ENCODE measurements at regions not wholly inside any gene's neighbourhood (a gene's known extent, or its start where the extent isn't known, plus 50 kb on each side); places are given as distances from the start of the nearest gene placed in this dataset.

DNA sequence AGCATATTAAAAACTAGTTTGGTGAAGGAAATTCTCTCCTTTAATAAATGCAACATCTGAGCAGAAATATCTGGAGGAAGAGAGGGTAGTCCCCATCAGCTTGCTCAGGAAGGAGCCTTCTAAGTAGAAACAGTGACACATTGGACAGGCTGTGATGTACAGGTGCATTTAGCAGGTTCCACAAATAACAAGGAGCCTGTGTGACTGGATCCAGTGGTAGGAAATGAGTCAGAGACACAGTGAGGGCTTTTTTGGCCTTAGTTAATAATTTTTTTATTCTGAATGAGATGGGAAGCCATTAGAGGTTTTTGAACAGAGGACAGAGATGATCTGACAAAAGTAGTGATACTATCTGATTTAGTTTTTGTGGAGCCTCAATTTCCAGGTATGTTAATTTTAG lies 738.9 kb upstream of the PTBP2 start:
- Mint-ChIP-seq H3K27ac (no peak overlapping the region), H3K9me3 (no peaks in the 10 kb centered on the region), H3K4me3 (no peak overlapping the region), H3K4me1 (no peaks in the 10 kb centered on the region), H3K27me3 (no peaks in the 10 kb centered on the region)
- no peak for DNase-seq
- ATAC-seq, result no peak

DNA sequence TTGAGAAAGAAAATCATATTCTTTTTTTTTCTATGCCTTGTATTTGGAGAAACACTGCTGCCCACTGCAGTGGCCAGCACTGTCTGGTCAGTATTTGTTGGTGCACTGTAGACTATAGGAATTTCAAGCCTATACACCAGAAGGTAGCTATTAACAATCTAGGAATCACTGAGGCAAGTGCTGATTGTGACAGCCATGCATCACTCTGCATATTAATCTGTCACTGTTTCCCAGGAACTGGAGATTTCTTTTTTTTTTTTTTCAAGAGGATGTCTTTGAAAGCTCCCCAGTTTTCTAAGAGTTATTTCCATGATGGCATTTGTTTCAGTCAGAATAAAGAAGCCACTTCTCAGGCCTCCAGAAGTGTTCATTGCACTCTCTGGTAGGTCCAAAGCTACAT lies 737.8 kb upstream of the PTBP2 start:
- H3K27ac Mint-ChIP-seq, result no peak overlapping the region
- H3K4me3 Mint-ChIP-seq, result no peak overlapping the region
- H3K4me1 Mint-ChIP-seq, result no peaks in the 10 kb centered on the region
- DNase-seq (no peak), ATAC-seq (no peak)
- H3K9me3 Mint-ChIP-seq, result no peaks in the 10 kb centered on the region
- no peaks in the 10 kb centered on the region for H3K27me3 Mint-ChIP-seq

DNA sequence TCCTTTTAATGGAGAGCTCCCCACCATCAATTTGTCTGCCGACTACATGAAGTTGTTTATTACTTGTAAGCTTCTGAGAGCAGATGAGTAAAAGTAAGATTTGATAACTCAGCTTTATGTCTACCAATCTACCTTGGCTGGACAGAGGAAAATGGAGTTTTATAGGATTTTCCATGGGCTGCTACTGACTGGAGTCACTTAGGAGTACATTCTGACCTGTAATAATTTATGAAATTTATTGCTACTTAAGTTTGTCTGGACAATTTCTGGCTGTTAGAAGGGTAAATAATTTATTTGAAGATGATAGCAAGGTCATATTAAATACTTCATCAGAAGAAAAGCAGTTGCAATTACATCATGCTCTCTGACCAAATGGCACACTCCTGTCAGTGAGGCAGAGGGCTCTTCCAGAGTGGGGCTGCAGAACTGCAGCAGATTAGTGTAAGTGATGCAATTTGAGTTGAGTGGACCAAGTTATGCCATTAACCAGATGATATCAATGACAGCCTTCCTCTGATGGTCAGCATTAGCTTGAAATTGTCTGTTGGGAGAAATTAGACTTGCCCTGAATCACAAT lies 736.7 kb upstream of the PTBP2 start:
- ATAC-seq (no peak), DNase-seq (no peak)
- Mint-ChIP-seq H3K9me3 (no peaks in the 10 kb centered on the region), H3K4me3 (no peak overlapping the region), H3K27ac (no peak overlapping the region), H3K4me1 (no peaks in the 10 kb centered on the region), H3K27me3 (no peaks in the 10 kb centered on the region)

DNA sequence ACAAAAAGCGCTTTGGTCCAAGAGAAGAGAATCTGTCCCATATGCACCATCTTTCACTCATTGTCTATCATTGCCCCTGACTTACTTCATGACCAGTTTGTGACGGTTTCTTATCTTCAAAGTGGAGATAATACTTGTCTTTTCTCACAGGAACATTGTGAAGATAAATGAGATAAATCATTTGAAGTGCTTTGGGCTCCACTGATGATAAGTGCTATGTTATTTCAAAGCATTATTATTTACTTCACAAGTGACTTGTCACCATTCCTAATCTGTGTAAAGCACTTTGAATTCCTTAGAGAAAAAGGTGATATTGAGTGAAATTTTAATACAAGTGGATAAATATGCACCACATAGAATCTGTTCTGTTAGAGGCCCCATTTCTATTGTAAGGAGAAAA lies 731.6 kb upstream of the PTBP2 start:
- ATAC-seq, result no peak
- no peak overlapping the region for H3K27ac Mint-ChIP-seq
- no peak overlapping the region for H3K4me3 Mint-ChIP-seq

DNA sequence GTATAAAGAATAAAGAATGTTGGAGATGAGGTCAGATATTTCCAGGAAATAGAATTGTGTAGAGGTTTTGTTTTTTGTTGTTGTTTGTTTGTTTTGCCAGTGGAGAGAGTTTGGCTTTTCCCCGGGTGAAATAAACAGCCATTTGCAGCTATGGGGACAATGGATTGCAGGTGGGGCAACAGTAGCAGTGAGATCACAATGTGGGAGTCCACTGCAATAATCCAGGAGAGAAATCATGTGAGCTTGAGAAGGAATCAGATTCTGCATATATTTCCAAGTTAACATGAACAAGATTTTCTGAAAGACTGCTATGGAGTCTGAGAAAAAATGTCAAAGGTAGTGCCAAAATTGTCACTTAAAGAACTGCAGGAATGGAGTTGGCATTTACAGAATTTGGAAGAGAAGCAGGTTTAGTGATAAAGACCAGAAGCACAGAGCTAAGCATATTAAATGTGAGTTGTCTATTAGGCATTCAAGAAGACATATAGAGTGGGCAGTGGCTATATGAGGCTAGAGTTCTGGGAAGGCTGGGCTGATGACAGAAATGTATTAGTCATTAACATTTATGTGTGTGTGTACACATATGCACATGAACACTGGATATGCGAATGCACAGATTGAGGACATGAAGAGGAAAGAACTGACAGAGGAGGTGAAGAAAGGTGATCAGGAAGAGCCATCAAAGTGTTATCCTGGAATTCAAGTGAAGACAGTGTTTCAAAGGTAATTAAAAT lies 729.6 kb upstream of the PTBP2 start:
- H3K9me3 Mint-ChIP-seq, result peaks cover 4 to 7% of the 10 kb centered on the region in 2 donors
- H3K27ac Mint-ChIP-seq, result no peak overlapping the region
- DNase-seq, result no peak
- H3K4me1 Mint-ChIP-seq, result no peaks in the 10 kb centered on the region
- H3K27me3 Mint-ChIP-seq, result no peaks in the 10 kb centered on the region
- ATAC-seq, result no peak
- no peak overlapping the region for H3K4me3 Mint-ChIP-seq

More for the DNA sequence above, 731.6 kb upstream of the PTBP2 start:
- Mint-ChIP-seq H3K9me3 (peaks cover 1 to 4% of the 10 kb centered on the region in 2 donors), H3K27me3 (no peaks in the 10 kb centered on the region), H3K4me1 (no peaks in the 10 kb centered on the region)
- DNase-seq, result no peak

DNA sequence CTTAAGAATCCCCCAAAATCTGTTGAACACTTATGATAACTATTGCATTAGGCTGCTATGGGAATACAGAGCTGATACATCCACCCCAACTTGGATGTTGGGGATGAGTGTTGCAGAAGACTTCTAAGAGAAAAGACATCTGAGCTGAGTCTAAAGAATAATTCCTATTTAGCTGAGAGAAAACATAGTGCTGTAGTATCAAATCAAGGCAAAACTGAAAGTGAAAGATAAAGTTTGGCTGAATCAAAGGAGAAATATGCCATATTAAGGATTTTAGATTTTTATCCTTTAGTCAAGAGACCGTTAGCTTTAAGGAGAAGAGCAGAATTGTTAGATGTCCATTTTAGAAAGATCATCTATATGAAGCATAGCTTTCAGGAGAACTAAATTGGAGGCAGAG lies 726.9 kb upstream of the PTBP2 start:
- peaks cover 4 to 7% of the 10 kb centered on the region in 2 donors for H3K9me3 Mint-ChIP-seq
- DNase-seq (no peak), ATAC-seq (no peak)
- peak overlapping the region in 1 of 2 donors; percentile 62 for H3K27ac Mint-ChIP-seq
- H3K27me3 Mint-ChIP-seq, result no peaks in the 10 kb centered on the region
- H3K4me3 Mint-ChIP-seq, result no peak overlapping the region
- H3K4me1 Mint-ChIP-seq, result no peaks in the 10 kb centered on the region

DNA sequence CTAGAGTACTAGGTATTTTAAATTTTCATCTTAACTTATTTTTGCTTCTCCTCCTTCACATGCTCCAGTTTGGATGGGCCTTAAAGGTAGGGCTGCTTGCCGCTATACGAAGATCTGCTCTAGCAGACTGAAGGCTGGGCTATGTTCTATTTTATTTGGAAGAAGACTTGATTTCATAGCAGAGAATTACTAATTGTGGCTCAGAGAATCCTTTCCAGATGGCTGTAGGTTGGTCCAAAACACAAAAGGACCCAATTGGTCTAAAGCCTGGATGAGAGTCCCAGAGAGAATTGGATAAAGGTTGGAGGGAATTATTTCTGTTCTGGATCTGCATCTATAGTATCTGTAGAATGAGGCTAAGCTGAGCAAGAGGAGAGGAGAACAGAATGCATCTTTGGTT lies 719.4 kb upstream of the PTBP2 start:
- no peak overlapping the region for H3K27ac Mint-ChIP-seq
- peaks cover 0 to 7% of the 10 kb centered on the region in 2 donors for H3K9me3 Mint-ChIP-seq
- H3K4me3 Mint-ChIP-seq, result no peak overlapping the region
- no peaks in the 10 kb centered on the region for H3K27me3 Mint-ChIP-seq
- H3K4me1 Mint-ChIP-seq, result no peaks in the 10 kb centered on the region
- no peak for DNase-seq
- ATAC-seq, result no peak

DNA sequence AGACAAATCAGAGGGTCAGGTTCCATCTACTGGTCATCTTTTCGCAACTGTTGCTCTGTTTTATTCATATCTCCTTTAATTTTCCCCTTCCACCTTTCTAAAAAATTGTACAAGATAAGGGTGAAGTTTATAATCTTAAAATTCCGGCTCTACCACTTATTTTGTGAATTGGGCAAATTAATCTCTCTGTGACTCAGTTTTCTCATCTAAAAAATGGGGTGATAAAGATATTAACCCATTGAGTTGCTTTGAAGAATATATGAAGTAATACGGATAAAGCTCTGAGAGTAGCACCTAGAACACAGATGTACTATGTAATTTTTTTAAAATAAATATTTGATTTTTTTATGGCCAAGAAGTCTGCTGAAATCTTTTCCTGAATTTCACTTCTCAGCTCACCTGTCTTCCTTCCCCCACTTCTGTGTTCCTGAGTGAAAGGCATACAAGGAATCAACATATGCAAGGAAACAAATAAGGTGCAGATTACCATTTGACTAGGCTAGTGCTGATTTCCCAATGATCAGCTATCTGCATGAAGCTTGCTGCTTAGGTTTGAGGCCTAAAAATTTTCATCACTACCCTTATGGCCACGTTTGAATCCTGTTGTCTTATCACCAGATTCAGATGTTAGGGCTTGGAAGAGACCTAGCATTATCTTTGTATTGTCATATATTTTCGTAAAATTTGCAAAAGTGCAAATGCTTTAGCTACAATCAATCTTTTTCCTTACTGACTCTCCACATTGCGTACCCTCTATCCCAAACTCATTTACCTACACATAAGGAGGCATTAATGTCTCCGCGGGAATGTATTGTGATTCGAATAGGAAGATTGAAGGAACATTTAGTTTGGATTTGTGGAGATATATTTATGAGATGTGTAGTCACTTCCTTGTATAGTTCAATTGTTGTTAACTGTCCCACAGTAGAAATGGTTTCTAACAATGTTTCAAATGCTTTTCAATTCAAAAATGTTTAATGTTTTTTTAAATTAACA lies 718.3 kb upstream of the PTBP2 start:
- Mint-ChIP-seq H3K4me3 (no peak overlapping the region), H3K27me3 (no peaks in the 10 kb centered on the region), H3K4me1 (no peaks in the 10 kb centered on the region), H3K27ac (no peak overlapping the region), H3K9me3 (peaks cover 0 to 7% of the 10 kb centered on the region in 2 donors)
- ATAC-seq, result no peak
- no peak for DNase-seq

DNA sequence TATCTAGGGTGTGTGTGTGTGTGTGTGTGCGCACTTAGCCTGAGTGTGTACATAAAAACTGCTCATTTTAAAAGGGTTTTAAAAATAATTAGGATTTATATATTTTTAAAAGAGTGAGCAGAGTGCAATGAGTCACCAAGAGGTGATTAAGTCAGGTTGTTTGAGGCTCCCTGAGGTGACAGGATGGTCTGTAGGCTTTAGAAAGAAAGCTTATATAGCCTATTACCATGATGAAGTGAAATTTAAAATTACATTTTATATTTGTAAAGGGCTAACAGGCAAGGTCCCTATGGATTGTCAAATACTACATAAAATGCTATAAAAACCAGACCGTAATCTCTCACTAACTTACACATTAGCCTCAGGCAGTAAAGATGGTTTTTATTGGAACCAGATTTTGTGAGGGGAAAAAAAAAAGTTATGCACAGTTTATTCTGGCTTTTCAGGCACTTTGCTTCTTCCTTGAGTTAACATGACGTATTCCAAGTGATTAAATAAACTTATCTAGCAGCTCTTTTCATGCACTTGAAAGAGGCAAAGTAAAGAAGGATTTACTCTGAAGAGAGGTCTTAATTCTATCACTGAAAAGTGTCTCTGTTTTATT lies 711.7 kb upstream of the PTBP2 start:
- no peaks in the 10 kb centered on the region for H3K4me1 Mint-ChIP-seq
- peaks cover under 1 to 4% of the 10 kb centered on the region in 2 donors for H3K9me3 Mint-ChIP-seq
- DNase-seq, result no peak
- H3K4me3 Mint-ChIP-seq, result no peak overlapping the region
- no peak overlapping the region for H3K27ac Mint-ChIP-seq
- H3K27me3 Mint-ChIP-seq, result no peaks in the 10 kb centered on the region
- no peak for ATAC-seq

DNA sequence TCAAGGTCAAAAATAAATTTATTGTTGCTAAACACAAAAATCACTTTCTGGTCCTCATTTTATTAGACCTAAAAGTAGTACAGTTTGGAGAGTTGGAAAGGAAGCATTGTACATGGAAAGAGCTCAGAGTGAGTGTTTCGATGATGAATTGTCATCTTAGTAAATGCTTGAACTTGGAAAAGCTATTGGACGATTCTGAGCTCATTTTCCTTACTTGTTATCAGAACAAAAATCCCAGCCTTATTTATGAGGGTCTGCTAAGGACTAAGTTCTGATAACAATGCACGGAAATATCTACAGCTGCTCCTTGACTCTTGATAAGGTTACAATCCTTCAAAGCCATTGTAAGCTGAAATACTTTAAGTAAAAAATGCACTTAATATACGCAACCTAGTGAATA lies 710.0 kb upstream of the PTBP2 start:
- Mint-ChIP-seq H3K27me3 (no peaks in the 10 kb centered on the region), H3K4me1 (no peaks in the 10 kb centered on the region), H3K4me3 (no peak overlapping the region), H3K9me3 (peaks cover 7 to 10% of the 10 kb centered on the region in 2 donors), H3K27ac (no peak overlapping the region)
- DNase-seq (no peak), ATAC-seq (no peak)

DNA sequence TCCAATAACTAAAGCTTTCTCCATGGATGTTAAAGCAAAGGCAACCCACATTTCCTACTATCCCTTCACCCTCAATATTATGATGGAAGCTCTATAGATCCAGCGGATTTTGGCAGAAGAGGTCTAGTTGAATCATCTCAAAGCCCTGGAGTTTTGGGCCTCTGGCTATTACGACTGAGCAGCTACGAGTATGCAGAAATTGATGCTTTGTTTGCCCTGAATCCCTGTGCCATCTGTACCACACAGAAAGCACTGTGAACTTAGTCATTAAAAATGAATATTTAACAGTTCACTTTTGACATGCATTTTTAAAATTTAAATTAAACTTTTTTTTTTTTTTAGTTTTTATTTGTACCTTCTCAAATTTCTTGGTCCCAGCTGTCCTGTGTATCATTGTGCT lies 705.4 kb upstream of the PTBP2 start:
- Mint-ChIP-seq H3K4me3 (no peak overlapping the region), H3K27me3 (no peaks in the 10 kb centered on the region), H3K9me3 (peaks cover 7 to 10% of the 10 kb centered on the region in 2 donors), H3K4me1 (no peaks in the 10 kb centered on the region), H3K27ac (no peak overlapping the region)
- DNase-seq, result no peak
- no peak for ATAC-seq

DNA sequence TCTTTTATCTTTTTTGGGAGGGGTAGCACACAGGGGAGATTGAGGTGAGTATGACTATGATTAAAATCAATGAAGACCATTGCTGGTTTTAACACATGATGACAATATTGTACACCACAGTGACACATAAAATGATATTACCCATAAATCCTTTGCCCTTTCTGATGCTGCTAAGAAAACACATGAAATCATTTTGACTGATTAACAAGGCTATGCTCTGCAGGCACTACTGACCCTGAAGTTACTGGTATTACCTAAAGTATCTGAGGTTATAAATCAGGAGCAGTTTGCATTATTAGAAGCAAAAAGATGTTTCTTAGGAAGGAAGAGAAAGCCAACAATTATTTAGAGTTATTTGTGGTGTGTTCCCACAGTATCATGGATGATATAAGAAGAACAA lies 701.2 kb upstream of the PTBP2 start:
- Mint-ChIP-seq H3K4me3 (no peak overlapping the region), H3K27ac (no peak overlapping the region), H3K9me3 (peaks cover 1 to 3% of the 10 kb centered on the region in 2 donors), H3K27me3 (no peaks in the 10 kb centered on the region), H3K4me1 (no peaks in the 10 kb centered on the region)
- DNase-seq (no peak), ATAC-seq (no peak)

DNA sequence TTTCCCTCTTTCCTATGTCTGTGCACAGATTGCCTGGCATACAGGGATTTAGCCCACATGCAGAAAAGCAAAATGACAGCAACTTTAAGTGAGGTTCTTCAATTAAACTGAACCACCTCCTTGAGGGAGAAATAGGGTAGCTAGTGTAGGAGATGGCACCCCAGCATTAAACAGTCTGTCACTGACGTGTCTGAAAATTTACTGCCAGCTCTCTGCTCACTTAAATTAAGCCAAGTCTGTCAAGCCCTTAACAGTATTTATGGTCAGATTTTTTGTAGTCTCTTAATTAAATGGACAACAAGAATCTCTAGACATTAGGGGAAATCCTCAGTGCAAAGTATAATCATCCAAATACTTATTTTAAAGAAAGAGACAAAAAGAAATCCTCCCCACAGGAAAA lies 696.5 kb upstream of the PTBP2 start:
- no peaks in the 10 kb centered on the region for H3K27me3 Mint-ChIP-seq
- ATAC-seq, result no peak
- H3K4me1 Mint-ChIP-seq, result no peaks in the 10 kb centered on the region
- no peaks in the 10 kb centered on the region for H3K9me3 Mint-ChIP-seq
- DNase-seq, result no peak
- no peak overlapping the region for H3K27ac Mint-ChIP-seq
- no peak overlapping the region for H3K4me3 Mint-ChIP-seq

DNA sequence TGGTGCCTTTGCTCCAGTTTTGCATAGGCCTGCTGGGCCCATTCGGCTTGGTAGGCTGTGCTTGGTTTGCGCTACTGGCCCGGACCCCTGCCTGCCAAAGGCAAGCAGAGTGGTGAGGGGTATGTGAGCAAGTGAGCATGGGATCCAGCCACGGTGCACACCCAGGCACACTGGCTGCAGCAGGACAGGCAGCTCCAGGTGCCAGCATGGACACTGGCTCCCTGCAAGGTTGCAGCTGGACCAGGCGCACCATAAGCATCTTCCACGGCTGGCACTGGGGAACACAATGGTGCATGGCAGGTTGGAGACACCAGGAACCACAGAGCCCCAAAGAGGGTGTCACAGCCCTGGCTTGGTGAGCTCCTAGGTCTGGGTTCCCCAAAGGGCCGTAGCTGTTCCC lies 693.5 kb upstream of the PTBP2 start:
- H3K27ac Mint-ChIP-seq, result no peak overlapping the region
- no peak overlapping the region for H3K4me3 Mint-ChIP-seq
- H3K4me1 Mint-ChIP-seq, result no peaks in the 10 kb centered on the region
- DNase-seq, result no peak
- peaks cover 0 to 7% of the 10 kb centered on the region in 2 donors for H3K9me3 Mint-ChIP-seq
- no peaks in the 10 kb centered on the region for H3K27me3 Mint-ChIP-seq
- ATAC-seq, result no peak

DNA sequence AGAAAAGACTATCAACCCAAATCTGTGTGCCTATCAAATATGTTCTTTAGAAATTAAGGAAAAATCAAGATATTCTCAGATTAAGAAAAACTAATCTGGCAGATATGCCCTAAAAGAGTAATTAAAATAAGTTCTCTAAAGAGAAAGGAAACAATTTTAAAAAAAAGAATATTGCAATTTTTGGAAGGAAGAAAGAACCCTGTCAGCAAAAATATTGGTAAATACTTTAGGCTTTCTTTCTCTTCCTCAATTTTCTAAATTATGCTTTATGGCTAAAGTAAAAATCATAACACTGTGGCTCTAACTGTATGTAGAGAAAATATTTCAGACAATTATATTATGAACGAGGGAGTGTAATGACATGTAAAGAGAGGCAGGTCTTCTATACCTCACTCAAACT lies 691.3 kb upstream of the PTBP2 start:
- ATAC-seq, result no peak
- Mint-ChIP-seq H3K27ac (no peak overlapping the region), H3K27me3 (no peaks in the 10 kb centered on the region), H3K9me3 (peaks cover 0 to 10% of the 10 kb centered on the region in 2 donors), H3K4me3 (no peak overlapping the region), H3K4me1 (no peaks in the 10 kb centered on the region)
- DNase-seq, result no peak

Data from stimulated activated naive CD8-positive, alpha-beta T cell treated with anti-CD3 and anti-CD28 coated beads, Interleukin-15, amount 100 ng/mL, for 72 hours (primary cell).